ENCODE measurements at regions not wholly inside any gene's neighbourhood (a gene's known extent, or its start where the extent isn't known, plus 50 kb on each side); places are given as distances from the start of the nearest gene placed in this dataset.

- no peaks in the 10 kb centered on the region for H3K9me3 ChIP-seq (replicated peaks; ENCODE audit: control insufficient read depth, insufficient read depth, low read length)
- in situ Hi-C loops (cut with MboI), result no loop called here
- no peak for FAIRE-seq
- no peak for DNase-seq (ENCODE audit: low read depth, low spot score)
- POLR2A ChIA-PET, result no interaction called here
- no peak overlapping the region for H3K27ac ChIP-seq (ENCODE audit: control insufficient read depth, insufficient read depth)
- BruUV-seq (replicated peaks), result no TSS peak
- no peak overlapping the region for H3K4me3 ChIP-seq
- no peak overlapping the region for H3K4me2 ChIP-seq (ENCODE audit: control insufficient read depth, insufficient read depth)
- H3K9ac ChIP-seq (ENCODE audit: control insufficient read depth, insufficient read depth, low read length), result no peak overlapping the region
- H3K36me3 ChIP-seq (ENCODE audit: control insufficient read depth in 2 of 2, insufficient read depth in 2 of 2, low read length in 1 of 2), result no peaks in the 10 kb centered on the region
- intact Hi-C loops (cut with micrococcal nuclease; ENCODE audit: unreplicated experiment), result no loop called here
- no peak for ATAC-seq
- H2AFZ ChIP-seq (ENCODE audit: control insufficient read depth, low read depth, low read length), result no peak overlapping the region
- RAD21 ChIA-PET (ENCODE audit: unreplicated experiment), result no interaction called here
- no peaks in the 10 kb centered on the region for H3K4me1 ChIP-seq (ENCODE audit: control insufficient read depth, insufficient read depth, low read length)
- whole genome bisulfite sequencing (ENCODE audit: insufficient coverage, insufficient replicate concordance, low lambda C conversion rate, missing lambda C conversion rate), result 64% methylated on average over 4 of the region's 4 CpGs
- TF ChIP-seq, protein P1, sequence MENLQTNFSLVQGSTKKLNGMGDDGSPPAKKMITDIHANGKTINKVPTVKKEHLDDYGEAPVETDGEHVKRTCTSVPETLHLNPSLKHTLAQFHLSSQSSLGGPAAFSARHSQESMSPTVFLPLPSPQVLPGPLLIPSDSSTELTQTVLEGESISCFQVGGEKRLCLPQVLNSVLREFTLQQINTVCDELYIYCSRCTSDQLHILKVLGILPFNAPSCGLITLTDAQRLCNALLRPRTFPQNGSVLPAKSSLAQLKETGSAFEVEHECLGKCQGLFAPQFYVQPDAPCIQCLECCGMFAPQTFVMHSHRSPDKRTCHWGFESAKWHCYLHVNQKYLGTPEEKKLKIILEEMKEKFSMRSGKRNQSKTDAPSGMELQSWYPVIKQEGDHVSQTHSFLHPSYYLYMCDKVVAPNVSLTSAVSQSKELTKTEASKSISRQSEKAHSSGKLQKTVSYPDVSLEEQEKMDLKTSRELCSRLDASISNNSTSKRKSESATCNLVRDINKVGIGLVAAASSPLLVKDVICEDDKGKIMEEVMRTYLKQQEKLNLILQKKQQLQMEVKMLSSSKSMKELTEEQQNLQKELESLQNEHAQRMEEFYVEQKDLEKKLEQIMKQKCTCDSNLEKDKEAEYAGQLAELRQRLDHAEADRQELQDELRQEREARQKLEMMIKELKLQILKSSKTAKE (IDR thresholded peaks at IDR 0.05; ENCODE audit: low read depth, poor library complexity, severe bottlenecking), result no peak
- TF ChIP-seq RB1 (IDR thresholded peaks at IDR 0.05; ENCODE audit: borderline replicate concordance), result no peak
- TF ChIP-seq ZZZ3 (IDR thresholded peaks at IDR 0.05; ENCODE audit: control insufficient read depth, insufficient read length, low read depth), result no peak
- TF ChIP-seq, protein P2, sequence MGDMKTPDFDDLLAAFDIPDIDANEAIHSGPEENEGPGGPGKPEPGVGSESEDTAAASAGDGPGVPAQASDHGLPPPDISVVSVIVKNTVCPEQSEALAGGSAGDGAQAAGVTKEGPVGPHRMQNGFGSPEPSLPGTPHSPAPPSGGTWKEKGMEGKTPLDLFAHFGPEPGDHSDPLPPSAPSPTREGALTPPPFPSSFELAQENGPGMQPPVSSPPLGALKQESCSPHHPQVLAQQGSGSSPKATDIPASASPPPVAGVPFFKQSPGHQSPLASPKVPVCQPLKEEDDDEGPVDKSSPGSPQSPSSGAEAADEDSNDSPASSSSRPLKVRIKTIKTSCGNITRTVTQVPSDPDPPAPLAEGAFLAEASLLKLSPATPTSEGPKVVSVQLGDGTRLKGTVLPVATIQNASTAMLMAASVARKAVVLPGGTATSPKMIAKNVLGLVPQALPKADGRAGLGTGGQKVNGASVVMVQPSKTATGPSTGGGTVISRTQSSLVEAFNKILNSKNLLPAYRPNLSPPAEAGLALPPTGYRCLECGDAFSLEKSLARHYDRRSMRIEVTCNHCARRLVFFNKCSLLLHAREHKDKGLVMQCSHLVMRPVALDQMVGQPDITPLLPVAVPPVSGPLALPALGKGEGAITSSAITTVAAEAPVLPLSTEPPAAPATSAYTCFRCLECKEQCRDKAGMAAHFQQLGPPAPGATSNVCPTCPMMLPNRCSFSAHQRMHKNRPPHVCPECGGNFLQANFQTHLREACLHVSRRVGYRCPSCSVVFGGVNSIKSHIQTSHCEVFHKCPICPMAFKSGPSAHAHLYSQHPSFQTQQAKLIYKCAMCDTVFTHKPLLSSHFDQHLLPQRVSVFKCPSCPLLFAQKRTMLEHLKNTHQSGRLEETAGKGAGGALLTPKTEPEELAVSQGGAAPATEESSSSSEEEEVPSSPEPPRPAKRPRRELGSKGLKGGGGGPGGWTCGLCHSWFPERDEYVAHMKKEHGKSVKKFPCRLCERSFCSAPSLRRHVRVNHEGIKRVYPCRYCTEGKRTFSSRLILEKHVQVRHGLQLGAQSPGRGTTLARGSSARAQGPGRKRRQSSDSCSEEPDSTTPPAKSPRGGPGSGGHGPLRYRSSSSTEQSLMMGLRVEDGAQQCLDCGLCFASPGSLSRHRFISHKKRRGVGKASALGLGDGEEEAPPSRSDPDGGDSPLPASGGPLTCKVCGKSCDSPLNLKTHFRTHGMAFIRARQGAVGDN (IDR thresholded peaks at IDR 0.05), result no peak
- no peak for TF ChIP-seq EP300 (IDR thresholded peaks at IDR 0.05; ENCODE audit: borderline replicate concordance in 1 of 2, control insufficient read depth in 1 of 2, low read depth in 2 of 2, low read length in 2 of 2)
- TF ChIP-seq, protein P3, sequence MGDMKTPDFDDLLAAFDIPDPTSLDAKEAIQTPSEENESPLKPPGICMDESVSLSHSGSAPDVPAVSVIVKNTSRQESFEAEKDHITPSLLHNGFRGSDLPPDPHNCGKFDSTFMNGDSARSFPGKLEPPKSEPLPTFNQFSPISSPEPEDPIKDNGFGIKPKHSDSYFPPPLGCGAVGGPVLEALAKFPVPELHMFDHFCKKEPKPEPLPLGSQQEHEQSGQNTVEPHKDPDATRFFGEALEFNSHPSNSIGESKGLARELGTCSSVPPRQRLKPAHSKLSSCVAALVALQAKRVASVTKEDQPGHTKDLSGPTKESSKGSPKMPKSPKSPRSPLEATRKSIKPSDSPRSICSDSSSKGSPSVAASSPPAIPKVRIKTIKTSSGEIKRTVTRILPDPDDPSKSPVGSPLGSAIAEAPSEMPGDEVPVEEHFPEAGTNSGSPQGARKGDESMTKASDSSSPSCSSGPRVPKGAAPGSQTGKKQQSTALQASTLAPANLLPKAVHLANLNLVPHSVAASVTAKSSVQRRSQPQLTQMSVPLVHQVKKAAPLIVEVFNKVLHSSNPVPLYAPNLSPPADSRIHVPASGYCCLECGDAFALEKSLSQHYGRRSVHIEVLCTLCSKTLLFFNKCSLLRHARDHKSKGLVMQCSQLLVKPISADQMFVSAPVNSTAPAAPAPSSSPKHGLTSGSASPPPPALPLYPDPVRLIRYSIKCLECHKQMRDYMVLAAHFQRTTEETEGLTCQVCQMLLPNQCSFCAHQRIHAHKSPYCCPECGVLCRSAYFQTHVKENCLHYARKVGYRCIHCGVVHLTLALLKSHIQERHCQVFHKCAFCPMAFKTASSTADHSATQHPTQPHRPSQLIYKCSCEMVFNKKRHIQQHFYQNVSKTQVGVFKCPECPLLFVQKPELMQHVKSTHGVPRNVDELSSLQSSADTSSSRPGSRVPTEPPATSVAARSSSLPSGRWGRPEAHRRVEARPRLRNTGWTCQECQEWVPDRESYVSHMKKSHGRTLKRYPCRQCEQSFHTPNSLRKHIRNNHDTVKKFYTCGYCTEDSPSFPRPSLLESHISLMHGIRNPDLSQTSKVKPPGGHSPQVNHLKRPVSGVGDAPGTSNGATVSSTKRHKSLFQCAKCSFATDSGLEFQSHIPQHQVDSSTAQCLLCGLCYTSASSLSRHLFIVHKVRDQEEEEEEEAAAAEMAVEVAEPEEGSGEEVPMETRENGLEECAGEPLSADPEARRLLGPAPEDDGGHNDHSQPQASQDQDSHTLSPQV (IDR thresholded peaks at IDR 0.05), result no peak
- no peak for TF ChIP-seq BMI1 (IDR thresholded peaks at IDR 0.05; ENCODE audit: borderline replicate concordance)
- SMC1A ChIA-PET (ENCODE audit: uncharacterized antibody, unreplicated experiment), result interaction anchor here (1.5 kb wide), 1 partner anchor 17 kb away, joined by 4 read pairs; no protein-coding TSS in a partner anchor
- H3K79me2 ChIP-seq (ENCODE audit: control insufficient read depth, insufficient read depth, low read length), result no peaks in the 10 kb centered on the region
- H4K20me1 ChIP-seq (ENCODE audit: control insufficient read depth, insufficient read depth), result no peaks in the 10 kb centered on the region
- H3K27me3 ChIP-seq (replicated peaks in 1 of 2; ENCODE audit: control insufficient read depth in 2 of 2, insufficient read depth in 2 of 2, low read length in 1 of 2), result no peaks in the 10 kb centered on the region
- CTCF ChIA-PET, result interaction anchor here (2.2 to 2.3 kb wide), 2 partner anchors 17 to 43 kb away, joined by 5 to 11 read pairs; no protein-coding TSS in a partner anchor
These were observed 367.6 kb downstream of the HLX start for GRCh38 chr1:221246628-221247415.
